ENCODE measurements at regions not wholly inside any gene's neighbourhood (a gene's known extent, or its start where the extent isn't known, plus 50 kb on each side); places are given as distances from the start of the nearest gene placed in this dataset.

DNA sequence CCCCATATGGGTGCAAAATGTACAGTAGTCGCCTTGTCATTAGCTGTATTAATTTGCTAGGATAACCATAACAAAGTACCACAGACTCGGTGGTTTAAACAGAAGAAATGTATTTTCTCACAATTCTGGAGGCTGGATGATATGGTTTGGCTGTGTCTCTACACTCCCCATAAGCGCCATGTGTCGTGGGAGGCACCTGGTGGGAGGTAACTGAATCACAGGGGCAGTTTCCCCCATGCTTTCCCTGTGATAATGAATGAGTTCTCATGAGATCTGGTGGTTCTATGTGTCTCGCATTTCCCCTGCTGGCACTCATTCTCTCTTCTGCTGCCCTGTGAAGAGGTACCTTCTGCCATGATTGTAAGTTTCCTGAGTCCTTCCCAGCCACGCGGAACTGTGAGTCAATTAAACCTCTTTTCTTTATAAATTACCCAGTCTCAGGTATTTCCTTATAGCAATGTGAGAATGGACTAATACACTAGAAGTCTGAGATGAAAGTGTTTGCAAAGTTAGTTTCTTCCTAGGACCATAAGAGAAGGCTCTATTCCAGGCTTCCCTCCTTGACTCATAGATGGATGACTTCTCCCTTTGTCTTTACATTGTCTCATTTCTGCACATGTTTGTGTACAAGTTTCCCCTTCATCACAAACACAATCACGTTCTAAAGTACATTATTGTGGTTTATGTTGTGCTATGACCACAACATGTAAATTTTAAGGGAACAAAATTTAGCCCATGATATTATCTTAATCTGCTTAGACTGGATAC, 1442.6 kb downstream of the SUCLG1 start:
- no peak for TF ChIP-seq TAF1 (IDR thresholded peaks at IDR 0.05; ENCODE audit: low read depth)
- no peak for TF ChIP-seq RAD21 (IDR thresholded peaks at IDR 0.05; ENCODE audit: low read depth)
- TF ChIP-seq CREB1 (IDR thresholded peaks at IDR 0.05; ENCODE audit: low read depth): no peak
- no peak for TF ChIP-seq ZBTB7A (IDR thresholded peaks at IDR 0.05; ENCODE audit: low read depth)
- TF ChIP-seq NFIC (IDR thresholded peaks at IDR 0.05): no peak
- TF ChIP-seq USF1 (IDR thresholded peaks at IDR 0.05): no peak
- TF ChIP-seq CEBPB (IDR thresholded peaks at IDR 0.05): no peak
- TF ChIP-seq TCF12 (IDR thresholded peaks at IDR 0.05; ENCODE audit: low read depth): no peak

DNA sequence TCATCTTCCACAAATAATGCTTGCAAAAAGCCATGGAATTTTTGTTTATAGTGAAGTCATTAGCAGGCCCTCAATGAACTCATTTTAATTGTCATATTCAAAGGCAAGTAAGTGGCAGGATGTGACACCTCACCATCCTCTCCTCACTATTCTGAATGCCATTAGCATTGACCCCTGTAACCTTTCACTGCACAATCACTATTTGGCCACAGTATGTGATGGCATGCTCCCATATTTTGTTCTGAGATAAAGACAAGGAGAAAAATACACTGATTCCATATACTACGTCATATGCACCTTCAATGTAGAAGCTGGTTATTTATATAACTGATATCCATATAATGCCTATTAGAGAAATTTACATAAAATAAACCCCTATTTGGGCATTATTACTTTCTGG, 1443.2 kb downstream of the SUCLG1 start:
- no peak for TF ChIP-seq TEAD4 (IDR thresholded peaks at IDR 0.05)
- TF ChIP-seq REST (IDR thresholded peaks at IDR 0.05; ENCODE audit: low read depth): no peak
- TF ChIP-seq EGR1 (IDR thresholded peaks at IDR 0.05): no peak
- TF ChIP-seq CEBPB (IDR thresholded peaks at IDR 0.05): no peak
- TF ChIP-seq EP300 (IDR thresholded peaks at IDR 0.05; ENCODE audit: borderline replicate concordance): no peak
- no peak for TF ChIP-seq MAX (IDR thresholded peaks at IDR 0.05)
- TF ChIP-seq NFIC (IDR thresholded peaks at IDR 0.05): no peak

DNA sequence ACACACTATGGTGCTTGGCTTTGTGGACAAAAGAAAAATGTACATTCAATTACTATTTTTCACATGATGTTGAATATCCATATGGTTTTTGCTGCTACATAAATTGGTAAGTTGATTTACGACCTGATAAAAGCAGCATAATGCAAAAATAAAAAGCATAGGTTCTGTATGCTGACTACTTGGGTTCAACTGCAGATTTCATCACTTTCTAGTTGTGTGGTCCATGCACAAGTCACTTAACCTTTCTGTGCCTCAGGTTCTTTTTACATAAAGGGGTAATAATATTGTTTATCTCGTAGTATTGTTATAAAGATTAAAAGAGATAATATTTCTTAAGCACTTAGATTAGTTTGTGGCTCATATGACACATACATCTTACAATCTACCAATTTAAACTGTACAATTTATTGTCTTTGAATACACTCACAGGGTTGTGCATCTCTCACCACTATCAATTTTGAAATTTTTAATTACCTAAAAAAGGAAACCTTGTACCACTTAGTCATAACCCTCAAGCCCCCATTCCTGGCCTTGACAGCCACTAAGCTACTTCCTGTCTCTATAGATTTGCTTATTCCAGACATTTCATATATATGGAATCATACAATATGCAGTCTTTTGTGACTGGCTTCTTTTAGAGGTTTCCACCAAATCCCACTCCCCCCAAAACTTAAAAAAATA, 1443.9 kb downstream of the SUCLG1 start:
- TF ChIP-seq TEAD4 (IDR thresholded peaks at IDR 0.05) (no peak), CREB1 (IDR thresholded peaks at IDR 0.05; ENCODE audit: low read depth) (no peak), NFIC (IDR thresholded peaks at IDR 0.05) (no peak), TCF12 (IDR thresholded peaks at IDR 0.05; ENCODE audit: low read depth) (no peak), EP300 (IDR thresholded peaks at IDR 0.05; ENCODE audit: borderline replicate concordance) (no peak), FOXM1 (IDR thresholded peaks at IDR 0.05; ENCODE audit: borderline replicate concordance, low read depth) (no peak), RAD21 (IDR thresholded peaks at IDR 0.05; ENCODE audit: low read depth) (no peak), USF1 (IDR thresholded peaks at IDR 0.05) (no peak), REST (IDR thresholded peaks at IDR 0.05; ENCODE audit: low read depth) (no peak), ZBTB7A (IDR thresholded peaks at IDR 0.05; ENCODE audit: low read depth) (no peak), MAX (IDR thresholded peaks at IDR 0.05) (no peak), TAF1 (IDR thresholded peaks at IDR 0.05; ENCODE audit: low read depth) (no peak), EGR1 (IDR thresholded peaks at IDR 0.05) (no peak), YY1 (IDR thresholded peaks at IDR 0.05; ENCODE audit: low read depth) (no peak), CEBPB (IDR thresholded peaks at IDR 0.05) (no peak)

DNA sequence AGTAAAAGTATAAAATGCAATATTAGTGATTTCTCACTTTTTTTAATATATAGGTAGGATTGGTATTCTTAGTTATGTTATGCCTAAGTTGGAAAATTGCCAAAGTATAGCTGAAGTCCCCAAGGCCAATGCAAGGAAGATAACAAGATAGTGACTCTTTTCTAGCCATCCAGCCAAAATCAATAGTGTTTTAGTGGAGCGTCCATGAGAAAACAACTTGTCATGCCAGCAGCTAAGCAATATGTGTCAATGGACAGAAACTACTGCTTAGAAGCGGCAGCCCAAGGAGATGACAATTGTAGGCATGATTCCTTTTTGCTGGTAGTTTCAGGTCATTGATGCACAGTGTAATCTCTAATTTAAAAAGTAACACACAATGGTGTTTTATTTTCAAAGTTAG, 1444.6 kb downstream of the SUCLG1 start:
- TF ChIP-seq TAF1 (IDR thresholded peaks at IDR 0.05; ENCODE audit: low read depth) (no peak), EGR1 (IDR thresholded peaks at IDR 0.05) (no peak), NFIC (IDR thresholded peaks at IDR 0.05) (no peak)

DNA sequence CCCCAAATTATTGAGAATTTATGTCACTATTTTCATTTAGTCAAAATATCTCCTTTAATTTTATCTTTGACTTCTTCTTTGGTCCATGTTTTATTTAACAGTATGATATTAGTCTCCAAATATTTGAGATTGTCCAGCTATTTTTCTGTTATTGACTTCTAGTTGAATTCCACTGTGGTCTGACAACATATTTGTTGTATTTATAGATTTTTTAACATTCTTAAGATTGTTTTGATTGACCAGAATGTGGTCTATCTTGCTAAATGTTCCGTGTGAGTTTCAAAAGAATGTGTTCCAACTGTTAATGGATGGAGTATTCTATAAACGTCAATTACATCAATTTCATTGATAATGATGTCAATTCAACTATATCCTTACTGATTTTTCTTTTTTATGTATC, 1452.1 kb downstream of the SUCLG1 start:
- TF ChIP-seq NFIC (IDR thresholded peaks at IDR 0.05): no peak
- TF ChIP-seq EP300 (IDR thresholded peaks at IDR 0.05; ENCODE audit: borderline replicate concordance): no peak
- no peak for TF ChIP-seq TAF1 (IDR thresholded peaks at IDR 0.05; ENCODE audit: low read depth)
- TF ChIP-seq FOXM1 (IDR thresholded peaks at IDR 0.05; ENCODE audit: borderline replicate concordance, low read depth): no peak
- TF ChIP-seq USF1 (IDR thresholded peaks at IDR 0.05): no peak

GRCh38 chr2:83003555-83003954, 1455.5 kb downstream of the SUCLG1 start:
- no peak for TF ChIP-seq MAX (IDR thresholded peaks at IDR 0.05)
